HCT116 (cell line): ENCODE measurements at regions not wholly inside any gene's neighbourhood (a gene's known extent, or its start where the extent isn't known, plus 50 kb on each side); places are given as distances from the start of the nearest gene placed in this dataset.

ENCODE experiments used
- ATAC-seq: fragments of 200-7000 bp; cut with Tn5 transposase; 2 replicates; pipeline ENCODE4 v1.9.1; 2020; ENCODE audit warnings: mild to moderate bottlenecking, moderate library complexity
- BruUV-seq: library from RNA; stranded (reverse); fragments of 400-500 nt; replicated peaks from 2 replicates; lab custom pipeline; 2021; lab: Mats Ljungman, UMichigan
- CTCF ChIA-PET: fragments of 300-600 bp; sonication (Branson Sonifier 250); formaldehyde crosslinking; loops from one replicate; lab custom pipeline; 2021; ENCODE audit warnings: antibody characterized with exemption; lab: Charles Lee
- POLR2A ChIA-PET: fragments of 300-600, 350-600 bp; sonication (Branson Sonifier 250); formaldehyde crosslinking; loops from one replicate; lab custom pipeline; 2021; ENCODE audit warnings: antibody characterized with exemption; lab: Charles Lee
- RAD21 ChIA-PET, 2 experiments: fragments of 300-600 bp; sonication (Branson Sonifier 250); formaldehyde crosslinking; loops; one replicate each; lab custom pipeline; 2023; ENCODE audit warnings: low total read pairs in 2 of 2; ENCODE audit not compliant: uncharacterized antibody in 2 of 2, unreplicated experiment in 2 of 2, low non-redundant PET in 1 of 2; lab: Charles Lee
- DNase-seq: peaks from one replicate; pipeline ENCODE4 v3.0.0-alpha.2; 2010; ENCODE audit warnings: low read depth, low spot score
- H2AFZ ChIP-seq: fragments of 200-600 bp; shearing (Covaris generic), sonication (generic); 2 replicates; pipeline ENCODE4 v1.6.1; 2017; ENCODE audit warnings: low read depth, mixed run types, mixed read lengths, antibody characterized with exemption, low read length; ENCODE audit not compliant: poor library complexity, severe bottlenecking
- H3K27ac ChIP-seq: 2 replicates; pipeline ENCODE4 v1.5.1; 2012; ENCODE audit warnings: low read depth, low read length
- H3K27me3 ChIP-seq: fragments of 200-600 bp; sonication (generic); 2 replicates; pipeline ENCODE4 v1.6.1; 2016; ENCODE audit warnings: mixed run types, low read length, mixed read lengths; ENCODE audit not compliant: insufficient read depth
- H3K36me3 ChIP-seq, 2 experiments: fragments of 200-500 bp in 1 of 2; fragments of 200-600 bp in 1 of 2; sonication (Bioruptor generic) in 1 of 2; sonication (generic) in 1 of 2; 2 replicates each; pipeline versions ENCODE4 v1.5.1 to v1.6.1; 2014 to 2016; ENCODE audit warnings: low read length in 2 of 2, inconsistent platforms in 1 of 2, mixed read lengths in 1 of 2, mixed run types in 1 of 2; ENCODE audit not compliant: insufficient read depth in 2 of 2, control insufficient read depth in 1 of 2
- H3K4me1 ChIP-seq, 2 experiments: fragments of 200-600 bp in 1 of 2; sonication (generic) in 1 of 2; 2 replicates each; pipeline versions ENCODE4 v1.5.1 to v1.6.1; 2012 to 2017; ENCODE audit warnings: low read length in 2 of 2, inconsistent platforms in 1 of 2, mild to moderate bottlenecking in 1 of 2, mixed read lengths in 1 of 2, mixed run types in 1 of 2, moderate library complexity in 1 of 2; ENCODE audit not compliant: insufficient read depth in 2 of 2, control insufficient read depth in 1 of 2
- H3K4me2 ChIP-seq: fragments of 200-600 bp; sonication (generic); 2 replicates; pipeline ENCODE4 v1.6.1; 2017; ENCODE audit warnings: mixed run types, low read length, mixed read lengths
- H3K4me3 ChIP-seq, 2 experiments: fragments of 200-600 bp in 1 of 2; sonication (generic) in 1 of 2; replicated peaks in 1 of 2; 2 replicates each; pipeline ENCODE4 v1.5.1; 2011 to 2016; ENCODE audit warnings: low read length in 2 of 2, control low read depth in 1 of 2, low read depth in 1 of 2, mild to moderate bottlenecking in 1 of 2, mixed read lengths in 1 of 2, mixed run types in 1 of 2
- H3K79me2 ChIP-seq: fragments of 200-600 bp; sonication (generic); 2 replicates; pipeline ENCODE4 v1.6.1; 2017; ENCODE audit warnings: mild to moderate bottlenecking, mixed run types, low read length, moderate library complexity, mixed read lengths; ENCODE audit not compliant: insufficient read depth
- H3K9ac ChIP-seq: fragments of 200-600 bp; sonication (generic); 2 replicates; pipeline ENCODE4 v1.6.1; 2016; ENCODE audit warnings: low read length, mixed read lengths
- H3K9me2 ChIP-seq: fragments of 200-600 bp; sonication (generic), shearing (Covaris generic); 2 replicates; pipeline ENCODE4 v1.6.1; 2017; ENCODE audit warnings: mixed run types, mild to moderate bottlenecking, moderate library complexity; ENCODE audit not compliant: insufficient read depth
- H3K9me3 ChIP-seq, 2 experiments: fragments of 200-500 bp in 1 of 2; fragments of 200-600 bp in 1 of 2; sonication (Bioruptor generic) in 1 of 2; sonication (generic) in 1 of 2; 2 replicates each; pipeline ENCODE4 v1.6.1; 2014 to 2017; ENCODE audit warnings: low read length in 2 of 2, mixed read lengths in 2 of 2, inconsistent platforms in 1 of 2, low read depth in 1 of 2, mild to moderate bottlenecking in 1 of 2, mixed run types in 1 of 2, moderate library complexity in 1 of 2; ENCODE audit not compliant: control insufficient read depth in 1 of 2, insufficient read depth in 1 of 2
- H4K20me1 ChIP-seq: fragments of 200-600 bp; sonication (generic), shearing (Covaris generic); 2 replicates; pipeline ENCODE4 v1.6.1; 2017; ENCODE audit warnings: mixed run types, mild to moderate bottlenecking, moderate library complexity; ENCODE audit not compliant: insufficient read depth
- CEBPB ChIP-seq: IDR thresholded peaks from 2 replicates; pipeline ENCODE4 v1.6.1; 2012; ENCODE audit warnings: low read depth
- ELF1 ChIP-seq: IDR thresholded peaks from 2 replicates; pipeline ENCODE4 v1.6.1; 2012; ENCODE audit warnings: low read depth, borderline replicate concordance
- EZH2phosphoT487 ChIP-seq: fragments of 200-600 bp; IDR thresholded peaks from 2 replicates; pipeline ENCODE4 v1.6.1; 2018; ENCODE audit warnings: antibody characterized with exemption, borderline replicate concordance
- JUND ChIP-seq: IDR thresholded peaks from 2 replicates; pipeline ENCODE4 v1.6.1; 2012
- MAX ChIP-seq: IDR thresholded peaks from 2 replicates; pipeline ENCODE4 v1.6.1; 2012
- POLR2AphosphoS5 ChIP-seq: IDR thresholded peaks from 2 replicates; pipeline ENCODE4 v1.6.1; 2011; ENCODE audit warnings: mild to moderate bottlenecking, low read depth, low read length, moderate library complexity
- RAD21 ChIP-seq: IDR thresholded peaks from 2 replicates; pipeline ENCODE4 v1.6.1; 2012; ENCODE audit warnings: low read depth, mild to moderate bottlenecking
- SP1 ChIP-seq: IDR thresholded peaks from 2 replicates; pipeline ENCODE4 v1.6.1; 2012; ENCODE audit warnings: low read depth
- SRF ChIP-seq: IDR thresholded peaks from 2 replicates; pipeline ENCODE4 v1.6.1; 2012; ENCODE audit warnings: low read depth
- TCF7L2 ChIP-seq: IDR thresholded peaks from 2 replicates; pipeline ENCODE4 v1.7.0; 2011; ENCODE audit warnings: borderline replicate concordance, inconsistent platforms; ENCODE audit not compliant: insufficient read depth, insufficient read length; ENCODE audit errors: extremely low read depth
- YY1 ChIP-seq: IDR thresholded peaks from 2 replicates; pipeline ENCODE4 v1.6.1; 2011; ENCODE audit warnings: low read length, low read depth, moderate library complexity, mild to moderate bottlenecking; ENCODE audit not compliant: insufficient replicate concordance; ENCODE audit errors: extremely low read depth
- ZFX ChIP-seq: fragments of 450-650 bp; IDR thresholded peaks from 2 replicates; pipeline ENCODE4 v1.6.1; 2017
- intact Hi-C: fragments of 100-400 bp; cut with micrococcal nuclease; formaldehyde crosslinking; loops from 2 replicates; pipeline ENCODE4 v1.10.0; 2022
- TF ChIP-seq, protein P1 (sequence below): IDR thresholded peaks from 2 replicates; pipeline ENCODE4 v1.6.1; 2012

GRCh38 chr21:28339403-28339802, 653.3 kb downstream of the LTN1 start:
- no TSS peak for BruUV-seq
- ChIA-PET POLR2A (no interaction called here), CTCF (no interaction called here), RAD21 (no interaction called here)
- Histone ChIP-seq H3K27ac (no peak overlapping the region), H3K4me3 (no peak overlapping the region), H3K9me3 (peaks cover 3 to 15% of the 10 kb centered on the region in 2 experiments; a peak in 2 of 4 replicates), H3K36me3 (no peaks in the 10 kb centered on the region), H3K79me2 (no peaks in the 10 kb centered on the region), H3K9me2 (no peaks in the 10 kb centered on the region), H3K9ac (no peak overlapping the region), H2AFZ (no peak overlapping the region), H4K20me1 (no peaks in the 10 kb centered on the region), H3K27me3 (no peaks in the 10 kb centered on the region), H3K4me1 (no peaks in the 10 kb centered on the region), H3K4me2 (no peak overlapping the region)
- DNase-seq (no peak), ATAC-seq (no peak)
- intact Hi-C loops = no loop called here
- TF ChIP-seq EZH2phosphoT487 (no peak), TCF7L2 (no peak), CEBPB (no peak), POLR2AphosphoS5 (no peak)

GRCh38 chr21:28338701-28339305, 653.9 kb downstream of the LTN1 start:
- H2AFZ ChIP-seq = no peak overlapping the region
- ChIA-PET RAD21 (no interaction called here), CTCF (no interaction called here), POLR2A (no interaction called here)
- no peaks in the 10 kb centered on the region for H3K79me2 ChIP-seq
- no peaks in the 10 kb centered on the region for H3K36me3 ChIP-seq
- BruUV-seq = no TSS peak
- H4K20me1 ChIP-seq = no peaks in the 10 kb centered on the region
- no peak overlapping the region for H3K27ac ChIP-seq
- DNase-seq (no peak), ATAC-seq (no peak)
- H3K4me2 ChIP-seq = no peak overlapping the region
- H3K27me3 ChIP-seq = no peaks in the 10 kb centered on the region
- no peak overlapping the region for H3K9ac ChIP-seq
- no peaks in the 10 kb centered on the region for H3K4me1 ChIP-seq
- H3K9me3 ChIP-seq = peaks cover 3 to 15% of the 10 kb centered on the region in 2 experiments; a peak in 2 of 4 replicates
- H3K9me2 ChIP-seq = no peaks in the 10 kb centered on the region
- intact Hi-C loops = no loop called here
- H3K4me3 ChIP-seq = no peak overlapping the region
- TF ChIP-seq YY1 (no peak), ELF1 (no peak), SRF (no peak), MAX (no peak), JUND (no peak), SP1 (no peak), ZFX (no peak), CEBPB (no peak), RAD21 (no peak)
- TF ChIP-seq, protein P1, sequence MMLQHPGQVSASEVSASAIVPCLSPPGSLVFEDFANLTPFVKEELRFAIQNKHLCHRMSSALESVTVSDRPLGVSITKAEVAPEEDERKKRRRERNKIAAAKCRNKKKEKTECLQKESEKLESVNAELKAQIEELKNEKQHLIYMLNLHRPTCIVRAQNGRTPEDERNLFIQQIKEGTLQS = no peak
